HCT116 (cell line): ENCODE measurements at regions not wholly inside any gene's neighbourhood (a gene's known extent, or its start where the extent isn't known, plus 50 kb on each side); places are given as distances from the start of the nearest gene placed in this dataset.

Experiments used
- SIN3A ChIP-seq: IDR thresholded peaks from 2 replicates; pipeline ENCODE4 v1.6.1; 2012; ENCODE audit warnings: low read depth
- ZBTB33 ChIP-seq: IDR thresholded peaks from 2 replicates; pipeline ENCODE4 v1.6.1; 2011; ENCODE audit warnings: mild to moderate bottlenecking, low read length, moderate library complexity; ENCODE audit not compliant: insufficient replicate concordance; ENCODE audit errors: extremely low read depth
- TF ChIP-seq, protein P1 (sequence below), 3 experiments: fragments of 200-600 bp in 1 of 3; sonication (generic) in 1 of 3; IDR thresholded peaks in 2 of 3; conservative IDR thresholded peaks in 1 of 3; 2 replicates each; pipeline ENCODE4 v1.5.1; 2012 to 2017; ENCODE audit warnings: low read depth in 2 of 3, low read length in 2 of 3, antibody characterized with exemption in 1 of 3, borderline replicate concordance in 1 of 3, control low read depth in 1 of 3, mild to moderate bottlenecking in 1 of 3, mixed read lengths in 1 of 3, mixed run types in 1 of 3, moderate library complexity in 1 of 3; ENCODE audit not compliant: insufficient read depth in 1 of 3

DNA sequence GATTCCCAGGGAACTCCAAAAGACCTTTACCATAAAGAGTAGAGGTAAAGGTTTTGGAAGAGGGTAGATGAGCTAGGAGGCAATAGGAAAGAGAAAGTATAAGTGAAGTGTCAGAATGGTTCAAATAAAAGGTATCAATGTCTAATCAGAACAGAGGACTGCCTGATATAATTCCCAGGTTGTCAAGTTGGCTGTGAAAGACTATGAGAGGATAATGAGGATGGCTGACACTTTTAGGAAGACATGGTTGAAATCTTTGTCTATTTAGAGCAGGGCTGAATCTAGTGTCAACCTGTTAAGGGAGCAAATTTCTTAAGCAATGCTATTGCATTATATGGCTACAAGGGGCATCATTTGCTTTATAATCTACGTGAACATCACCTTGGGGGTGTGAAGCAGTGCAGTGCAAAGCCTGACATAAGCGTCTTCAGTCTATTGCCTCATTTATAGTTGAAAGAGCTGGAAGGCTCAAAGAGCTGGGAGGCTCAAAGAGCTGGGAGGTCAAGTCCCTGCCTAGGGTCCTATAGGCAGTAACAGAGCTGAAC, 308.3 kb upstream of the DEPDC1 start:
- TF ChIP-seq, protein P1, sequence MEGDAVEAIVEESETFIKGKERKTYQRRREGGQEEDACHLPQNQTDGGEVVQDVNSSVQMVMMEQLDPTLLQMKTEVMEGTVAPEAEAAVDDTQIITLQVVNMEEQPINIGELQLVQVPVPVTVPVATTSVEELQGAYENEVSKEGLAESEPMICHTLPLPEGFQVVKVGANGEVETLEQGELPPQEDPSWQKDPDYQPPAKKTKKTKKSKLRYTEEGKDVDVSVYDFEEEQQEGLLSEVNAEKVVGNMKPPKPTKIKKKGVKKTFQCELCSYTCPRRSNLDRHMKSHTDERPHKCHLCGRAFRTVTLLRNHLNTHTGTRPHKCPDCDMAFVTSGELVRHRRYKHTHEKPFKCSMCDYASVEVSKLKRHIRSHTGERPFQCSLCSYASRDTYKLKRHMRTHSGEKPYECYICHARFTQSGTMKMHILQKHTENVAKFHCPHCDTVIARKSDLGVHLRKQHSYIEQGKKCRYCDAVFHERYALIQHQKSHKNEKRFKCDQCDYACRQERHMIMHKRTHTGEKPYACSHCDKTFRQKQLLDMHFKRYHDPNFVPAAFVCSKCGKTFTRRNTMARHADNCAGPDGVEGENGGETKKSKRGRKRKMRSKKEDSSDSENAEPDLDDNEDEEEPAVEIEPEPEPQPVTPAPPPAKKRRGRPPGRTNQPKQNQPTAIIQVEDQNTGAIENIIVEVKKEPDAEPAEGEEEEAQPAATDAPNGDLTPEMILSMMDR (IDR thresholded peaks at IDR 0.05 in 2 of 3, conservative IDR thresholded peaks at IDR 0.05 in 1 of 3; ENCODE audit: borderline replicate concordance in 1 of 3, insufficient read depth in 1 of 3, low read depth in 2 of 3, low read length in 2 of 3) = no peak
- TF ChIP-seq ZBTB33 (no peak), SIN3A (no peak)
